Endothelial cell of umbilical vein (primary cell): ENCODE measurements at regions not wholly inside any gene's neighbourhood (a gene's known extent, or its start where the extent isn't known, plus 50 kb on each side); places are given as distances from the start of the nearest gene placed in this dataset.

ENCODE experiments used
- BruUV-seq: library from RNA; stranded (reverse); fragments of 400-500 nt; replicated peaks from 2 replicates; lab custom pipeline; 2021; lab: Mats Ljungman, UMichigan
- CTCF ChIA-PET: fragments of 300-600, 350-600 bp; sonication (Branson Sonifier 250); formaldehyde crosslinking; loops from one replicate; lab custom pipeline; 2021; ENCODE audit warnings: antibody characterized with exemption, inconsistent platforms; lab: Charles Lee
- POLR2A ChIA-PET: fragments of 300-600, 350-600 bp; sonication (Branson Sonifier 250); formaldehyde crosslinking; loops from one replicate; lab custom pipeline; 2021; ENCODE audit warnings: antibody characterized with exemption, inconsistent platforms; lab: Charles Lee
- DNase-seq: peaks from one replicate; pipeline ENCODE4 v3.0.0-alpha.2; 2011; ENCODE audit warnings: low read depth, low spot score
- FAIRE-seq: peaks from 2 replicates; lab custom pipeline; 2011; peaks lifted over from hg19 to GRCh38; lab: Jason Lieb, UNC
- H2AFZ ChIP-seq: 2 replicates; pipeline ENCODE4 v1.6.0; 2012; ENCODE audit warnings: low read depth, low read length, control low read depth, inconsistent platforms
- H3K27ac ChIP-seq: 2 replicates; pipeline ENCODE4 v1.5.1; 2011; ENCODE audit warnings: low read depth, mild to moderate bottlenecking, control low read depth, low read length, moderate library complexity; ENCODE audit not compliant: insufficient read depth
- H3K27me3 ChIP-seq, 2 experiments: 2 replicates each; pipeline versions ENCODE4 v1.6.0 to v1.6.1; 2011; ENCODE audit warnings: low read length in 2 of 2, mixed read lengths in 1 of 2; ENCODE audit not compliant: control insufficient read depth in 2 of 2, insufficient read depth in 2 of 2
- H3K36me3 ChIP-seq, 2 experiments: 2 replicates in 1 of 2; 3 replicates in 1 of 2; pipeline ENCODE4 v1.5.1; 2011; ENCODE audit warnings: low read length in 2 of 2, mild to moderate bottlenecking in 1 of 2, moderate library complexity in 1 of 2; ENCODE audit not compliant: control insufficient read depth in 2 of 2, insufficient read depth in 2 of 2; ENCODE audit errors: extremely low read depth in 1 of 2
- H3K4me1 ChIP-seq: 3 replicates; pipeline ENCODE4 v1.5.1; 2011; ENCODE audit warnings: mild to moderate bottlenecking, low read length; ENCODE audit not compliant: control insufficient read depth, insufficient read depth; ENCODE audit errors: extremely low read depth
- H3K4me2 ChIP-seq: 2 replicates; pipeline ENCODE4 v1.6.1; 2011; ENCODE audit warnings: low read length, control low read depth, mixed read lengths; ENCODE audit not compliant: insufficient read depth
- H3K4me3 ChIP-seq, 3 experiments: fragments of 200-600 bp in 1 of 3; sonication (generic), shearing (Covaris generic) in 1 of 3; replicated peaks in 1 of 3; 2 replicates each; pipeline ENCODE4 v1.5.1; 2011 to 2016; ENCODE audit warnings: control low read depth in 3 of 3, low read length in 3 of 3, mild to moderate bottlenecking in 2 of 3, inconsistent platforms in 1 of 3, low read depth in 1 of 3, moderate library complexity in 1 of 3; ENCODE audit not compliant: insufficient read depth in 1 of 3
- H3K79me2 ChIP-seq: 2 replicates; pipeline ENCODE4 v1.6.0; 2012; ENCODE audit warnings: low read length, inconsistent platforms; ENCODE audit not compliant: control insufficient read depth, insufficient read depth
- H3K9ac ChIP-seq: replicated peaks from 2 replicates; pipeline ENCODE3; 2011; ENCODE audit warnings: low read length, control low read depth; ENCODE audit not compliant: insufficient read depth; ENCODE audit errors: extremely low read depth
- H3K9me1 ChIP-seq: replicated peaks from 3 replicates; pipeline ENCODE4 v1.6.0; 2011; ENCODE audit warnings: mild to moderate bottlenecking, low read length; ENCODE audit not compliant: control insufficient read depth, insufficient read depth; ENCODE audit errors: extremely low read depth
- H3K9me3 ChIP-seq: replicated peaks from 2 replicates; pipeline ENCODE4 v1.5.1; 2012; ENCODE audit warnings: low read length, inconsistent platforms; ENCODE audit not compliant: control insufficient read depth, insufficient read depth
- H4K20me1 ChIP-seq: replicated peaks from 2 replicates; pipeline ENCODE3; 2011; ENCODE audit warnings: mild to moderate bottlenecking, low read length; ENCODE audit not compliant: control insufficient read depth, insufficient read depth; ENCODE audit errors: extremely low read depth
- GATA2 ChIP-seq: IDR thresholded peaks from 2 replicates; pipeline ENCODE4 v1.7.0; 2011; ENCODE audit warnings: low read depth, mild to moderate bottlenecking, moderate library complexity, mixed read lengths, low read length; ENCODE audit not compliant: insufficient read length, insufficient read depth
- dilution Hi-C: fragments of 300-500 bp; cut with MboI; formaldehyde crosslinking; loops from one replicate; pipeline ENCODE4 v1.15.0; 2019; ENCODE audit warnings: low sequenced_read_pairs; ENCODE audit not compliant: extremely low pct_ligation_motif_present
- intact Hi-C: fragments of 100-400 bp; cut with micrococcal nuclease; formaldehyde crosslinking; loops from one replicate; pipeline ENCODE4 v1.10.0; 2022

GRCh38 chr7:45971171-45971570 is 50.1 kb upstream of the IGFBP3 start:
- no TSS peak for BruUV-seq
- dilution Hi-C loops (no loop called here), intact Hi-C loops (no loop called here)
- DNase-seq: no peak
- ChIA-PET CTCF (no interaction called here), POLR2A (no interaction called here)
- no peak overlapping the region for H3K4me2 ChIP-seq
- H3K4me3 ChIP-seq: no peak overlapping the region
- no peaks in the 10 kb centered on the region for H3K4me1 ChIP-seq
- no peaks in the 10 kb centered on the region for H3K79me2 ChIP-seq
- no peaks in the 10 kb centered on the region for H3K9me1 ChIP-seq
- no peak overlapping the region for H3K27ac ChIP-seq
- TF ChIP-seq GATA2: no peak
- H3K9me3 ChIP-seq: no peaks in the 10 kb centered on the region
- H3K36me3 ChIP-seq: no peaks in the 10 kb centered on the region
- H4K20me1 ChIP-seq: no peaks in the 10 kb centered on the region
- no peak for FAIRE-seq
- H3K27me3 ChIP-seq: no peaks in the 10 kb centered on the region
- no peak overlapping the region for H2AFZ ChIP-seq
- H3K9ac ChIP-seq: no peak overlapping the region
